Hepatic stellate cell (primary cell): ENCODE measurements at regions not wholly inside any gene's neighbourhood (a gene's known extent, or its start where the extent isn't known, plus 50 kb on each side); places are given as distances from the start of the nearest gene placed in this dataset.

Source experiments
- DNase-seq: peaks from one replicate; pipeline ENCODE4 v3.0.0; 2011; ENCODE audit warnings: low spot score

DNA sequence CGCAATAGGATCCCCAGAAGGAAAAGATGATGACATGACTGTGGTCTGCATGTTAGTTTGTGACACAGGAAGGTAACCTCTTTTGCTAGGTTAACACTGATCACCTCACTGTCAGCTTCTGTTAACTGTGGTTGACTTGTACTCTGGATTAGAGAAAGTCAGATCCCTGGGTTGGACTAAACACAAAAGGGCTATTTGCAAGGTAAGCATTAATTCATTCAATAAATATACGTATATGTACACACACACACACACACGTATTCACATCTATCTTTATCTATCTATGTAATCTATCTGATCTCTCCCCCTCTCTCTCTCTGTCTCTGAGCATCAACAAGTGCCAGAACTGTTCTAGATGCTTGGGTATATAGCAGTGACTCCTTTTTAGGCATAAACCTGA, 136.1 kb upstream of the SNX19 start:
- no peak for DNase-seq

GRCh38 chr11:131056036-131056435, 139.8 kb upstream of the SNX19 start:
- DNase-seq = peak; percentile 23

- DNase-seq = no peak
Measured at GRCh38 chr11:131063638-131064037, 147.4 kb upstream of the SNX19 start.

DNA sequence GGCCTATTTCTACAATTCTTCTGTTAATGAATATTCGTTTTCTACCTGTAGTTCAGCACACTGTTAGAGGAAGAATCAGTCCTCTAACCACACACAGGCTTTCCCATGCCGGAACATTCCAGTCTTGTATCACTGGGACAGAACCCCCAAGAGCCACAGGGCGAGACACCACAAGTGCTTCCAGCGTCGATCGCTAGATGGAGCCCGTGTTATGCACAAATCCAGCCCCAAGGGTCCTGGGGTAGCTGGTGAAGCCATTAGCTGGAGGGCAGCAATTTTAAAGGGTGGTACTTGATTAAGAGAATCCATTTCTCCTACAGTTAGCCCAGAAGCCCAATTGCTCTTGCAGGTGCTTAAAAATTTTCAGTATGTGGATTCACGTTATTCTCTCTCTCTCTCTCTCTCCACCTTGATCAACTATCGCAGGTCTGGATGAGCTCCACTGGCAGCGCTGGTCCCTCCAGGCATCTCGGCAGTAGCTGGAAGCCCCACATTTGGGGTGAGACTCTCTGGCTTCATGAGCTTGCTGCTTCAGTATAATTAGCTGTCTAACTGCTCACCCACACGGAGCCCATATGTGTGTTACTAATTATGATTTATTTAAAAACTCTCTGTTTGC, 148.2 kb upstream of the SNX19 start:
- peak; percentile 74 for DNase-seq

GRCh38 chr11:131065435-131066413, 149.4 kb upstream of the SNX19 start:
- no peak for DNase-seq

- DNase-seq = no peak
Measured at GRCh38 chr11:131066551-131066950, 150.3 kb upstream of the SNX19 start.

- no peak for DNase-seq
Measured at GRCh38 chr11:131070365-131070764, 154.1 kb upstream of the SNX19 start.

- DNase-seq = no peak
Measured at GRCh38 chr11:131073167-131073566, 156.9 kb upstream of the SNX19 start.

- DNase-seq = no peak
Measured at GRCh38 chr11:131074573-131074972, 158.3 kb upstream of the SNX19 start.

- DNase-seq = no peak
Measured at GRCh38 chr11:131077340-131077739, 161.1 kb upstream of the SNX19 start.

DNA sequence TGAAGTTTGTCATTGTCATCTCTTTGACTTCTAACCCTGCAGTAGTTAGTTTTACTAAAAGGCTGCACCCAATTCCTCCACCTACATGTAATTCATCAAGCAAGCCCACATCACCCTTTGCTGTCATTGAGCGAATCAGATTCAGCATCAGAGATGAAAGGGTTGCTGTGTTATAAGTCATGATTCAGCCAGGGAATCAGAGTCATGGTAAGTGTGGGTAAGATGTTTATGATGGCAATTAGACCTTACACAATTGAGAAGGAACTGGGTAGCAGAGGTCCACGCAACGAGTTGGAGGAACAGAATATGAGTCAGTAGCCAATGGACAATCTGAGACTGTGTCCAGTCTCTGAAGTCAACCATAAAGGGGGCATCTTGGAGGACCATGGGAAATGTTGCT, 162.8 kb upstream of the SNX19 start:
- no peak for DNase-seq

GRCh38 chr11:131089727-131090245, 173.5 kb upstream of the SNX19 start:
- no peak for DNase-seq

DNA sequence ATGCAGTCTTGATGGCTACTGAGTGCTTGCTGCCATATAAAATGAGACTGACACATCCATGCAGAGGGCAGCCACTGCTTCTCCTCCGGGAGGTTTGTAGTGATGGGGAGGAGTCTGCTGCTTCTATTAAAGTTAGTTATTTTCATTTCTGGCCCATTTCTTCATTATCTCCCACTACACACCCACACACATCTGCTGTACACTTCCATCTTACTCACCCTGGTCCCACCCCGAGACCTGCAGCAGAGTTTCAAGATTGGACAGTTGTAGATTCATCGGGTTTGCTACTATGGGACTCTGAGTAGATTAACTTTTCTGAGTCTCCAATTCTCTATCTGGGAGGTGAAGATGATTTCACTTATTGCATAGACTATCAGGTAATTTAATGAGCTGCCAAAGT, 176.2 kb upstream of the SNX19 start:
- no peak for DNase-seq

GRCh38 chr11:131094827-131095226, 178.5 kb upstream of the SNX19 start:
- DNase-seq = no peak

DNA sequence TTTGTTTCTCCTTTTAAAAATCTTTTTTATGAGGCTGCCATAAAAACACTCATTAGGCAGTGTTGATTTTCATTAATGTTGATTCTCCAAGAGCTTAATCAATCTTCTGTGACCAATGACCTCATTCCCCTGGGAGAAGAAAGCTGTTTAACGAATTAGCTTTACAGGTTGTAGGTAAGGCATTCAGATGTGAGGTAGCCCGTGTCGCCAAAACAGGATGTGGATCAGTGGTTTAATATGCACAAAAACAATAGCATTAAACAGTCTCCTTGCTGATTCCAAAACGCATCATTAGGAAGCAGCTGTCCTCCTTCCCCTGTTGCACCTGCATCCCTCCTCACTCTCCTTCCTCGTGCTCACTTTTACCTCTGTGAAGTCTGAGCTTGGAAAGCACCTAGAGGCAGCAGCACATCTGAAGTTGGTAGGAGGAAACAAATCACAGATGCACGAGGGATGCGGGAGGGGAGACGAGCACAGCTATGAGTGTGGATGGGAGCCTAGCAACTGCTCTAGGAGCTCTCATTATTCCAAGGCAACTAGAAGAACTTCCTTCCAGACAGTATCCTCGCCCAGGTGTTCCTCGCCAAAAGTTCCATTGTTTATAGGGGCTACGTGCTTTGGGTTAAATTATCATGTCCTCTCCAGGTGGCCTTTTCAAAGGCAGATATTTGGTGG, 179.4 kb upstream of the SNX19 start:
- DNase-seq = no peak

- peak; percentile 39 for DNase-seq
Measured at GRCh38 chr11:131099013-131099412, 182.7 kb upstream of the SNX19 start.

DNA sequence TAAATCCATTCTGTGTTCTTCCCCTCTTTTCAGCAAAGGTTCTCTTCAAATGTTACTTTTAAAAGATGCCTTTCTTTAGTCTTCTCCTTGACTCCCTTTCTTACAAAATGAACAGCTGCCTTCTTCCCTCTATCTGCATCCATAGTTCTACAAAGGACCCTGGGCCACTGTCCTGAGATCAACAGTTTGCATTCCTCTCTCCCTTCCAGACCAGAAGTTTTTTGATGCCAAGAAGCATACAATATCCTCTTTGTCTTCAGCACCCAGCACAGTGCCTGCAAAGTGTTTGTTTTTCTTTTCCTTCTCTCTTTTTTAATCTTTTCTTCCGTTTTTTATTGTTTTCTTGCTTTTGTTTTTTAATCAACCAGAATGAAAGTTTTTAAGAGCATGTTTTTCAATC, 183.5 kb upstream of the SNX19 start:
- DNase-seq = no peak

DNA sequence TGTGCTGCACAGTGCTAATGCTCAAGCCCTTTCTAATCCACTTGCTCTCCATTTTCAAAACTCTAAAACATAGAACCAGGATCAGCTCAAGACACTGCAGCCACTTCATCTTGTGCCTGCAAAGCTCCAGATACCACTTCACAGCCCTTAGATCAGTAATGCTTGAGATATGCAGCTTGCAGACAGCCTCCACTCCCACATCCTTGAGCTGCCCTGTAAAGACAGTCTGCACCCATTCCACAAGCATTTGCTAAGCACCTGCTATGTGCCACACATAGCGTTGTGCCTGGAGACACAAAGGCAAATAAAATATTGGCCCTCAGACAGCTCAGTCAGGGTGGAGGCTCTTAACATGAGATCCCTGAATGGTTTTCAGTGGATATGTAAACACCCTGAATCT, 192.5 kb upstream of the SNX19 start:
- DNase-seq = peak; percentile 41

GRCh38 chr11:131109257-131109656, 193.0 kb upstream of the SNX19 start:
- DNase-seq = peak; percentile 58

GRCh38 chr11:131109790-131110189, 193.5 kb upstream of the SNX19 start:
- no peak for DNase-seq

GRCh38 chr11:131111775-131112174, 195.5 kb upstream of the SNX19 start:
- no peak for DNase-seq

- DNase-seq = no peak
Measured at GRCh38 chr11:131118247-131118646, 202.0 kb upstream of the SNX19 start.
